ENCODE measurements at regions not wholly inside any gene's neighbourhood (a gene's known extent, or its start where the extent isn't known, plus 50 kb on each side); places are given as distances from the start of the nearest gene placed in this dataset.

- peak; percentile 2 to 9 for DNase-seq (ENCODE audit: low read depth in 2 of 2)
Measured at GRCh38 chr21:35428489-35428888, 379.4 kb upstream of the RUNX1 start.

- no peak for DNase-seq (ENCODE audit: low read depth in 2 of 2)
Measured at GRCh38 chr21:35428001-35428320, 378.9 kb upstream of the RUNX1 start.

GRCh38 chr21:35427320-35428000 lies 378.4 kb upstream of the RUNX1 start:
- DNase-seq (ENCODE audit: low read depth in 2 of 2), result no peak

- no peak for DNase-seq (ENCODE audit: low read depth in 2 of 2)
Measured at GRCh38 chr21:35426897-35427296, 377.8 kb upstream of the RUNX1 start.

- no peak for DNase-seq (ENCODE audit: low read depth in 2 of 2)
Measured at GRCh38 chr21:35426469-35426868, 377.4 kb upstream of the RUNX1 start.

- no peak for DNase-seq (ENCODE audit: low read depth in 2 of 2)
Measured at GRCh38 chr21:35424122-35424521, 375.0 kb upstream of the RUNX1 start.

- no peak for DNase-seq (ENCODE audit: low read depth in 2 of 2)
Measured at GRCh38 chr21:35423709-35424108, 374.6 kb upstream of the RUNX1 start.

- no peak for DNase-seq (ENCODE audit: low read depth in 2 of 2)
Measured at GRCh38 chr21:35422011-35422410, 372.9 kb upstream of the RUNX1 start.

- no peak for DNase-seq (ENCODE audit: low read depth in 2 of 2)
Measured at GRCh38 chr21:35421221-35421620, 372.1 kb upstream of the RUNX1 start.

GRCh38 chr21:35420656-35421055 lies 371.6 kb upstream of the RUNX1 start:
- no peak for DNase-seq (ENCODE audit: low read depth in 2 of 2)

- no peak for DNase-seq (ENCODE audit: low read depth in 2 of 2)
Measured at GRCh38 chr21:35417762-35418161, 368.7 kb upstream of the RUNX1 start.

- no peak for DNase-seq (ENCODE audit: low read depth in 2 of 2)
Measured at GRCh38 chr21:35416866-35417489, 367.9 kb upstream of the RUNX1 start.

- DNase-seq (ENCODE audit: low read depth in 2 of 2), result no peak
Measured at GRCh38 chr21:35414507-35415139, 365.5 kb upstream of the RUNX1 start.

- DNase-seq (ENCODE audit: low read depth in 2 of 2), result no peak
Measured at GRCh38 chr21:35414056-35414455, 365.0 kb upstream of the RUNX1 start.

- DNase-seq (ENCODE audit: low read depth in 2 of 2), result no peak
Measured at GRCh38 chr21:35412231-35412630, 363.1 kb upstream of the RUNX1 start.

GRCh38 chr21:35411434-35411833 lies 362.3 kb upstream of the RUNX1 start:
- DNase-seq (ENCODE audit: low read depth in 2 of 2), result no peak

GRCh38 chr21:35410656-35411055 lies 361.6 kb upstream of the RUNX1 start:
- no peak for DNase-seq (ENCODE audit: low read depth in 2 of 2)

GRCh38 chr21:35410123-35410522 lies 361.0 kb upstream of the RUNX1 start:
- DNase-seq (ENCODE audit: low read depth in 2 of 2), result no peak

GRCh38 chr21:35408401-35408800 lies 359.3 kb upstream of the RUNX1 start:
- no peak for DNase-seq (ENCODE audit: low read depth in 2 of 2)

- no peak for DNase-seq (ENCODE audit: low read depth in 2 of 2)
Measured at GRCh38 chr21:35406635-35407034, 357.5 kb upstream of the RUNX1 start.

GRCh38 chr21:35405981-35406380 lies 356.9 kb upstream of the RUNX1 start:
- no peak for DNase-seq (ENCODE audit: low read depth in 2 of 2)

GRCh38 chr21:35404247-35404646 lies 355.1 kb upstream of the RUNX1 start:
- DNase-seq (ENCODE audit: low read depth in 2 of 2), result no peak

GRCh38 chr21:35402061-35402460 lies 353.0 kb upstream of the RUNX1 start:
- no peak for DNase-seq (ENCODE audit: low read depth in 2 of 2)
